ENCODE measurements at regions not wholly inside any gene's neighbourhood (a gene's known extent, or its start where the extent isn't known, plus 50 kb on each side); places are given as distances from the start of the nearest gene placed in this dataset.
A peak's percentile ranks its signal among the peaks of the same experiment; 100 is the strongest.

DNA sequence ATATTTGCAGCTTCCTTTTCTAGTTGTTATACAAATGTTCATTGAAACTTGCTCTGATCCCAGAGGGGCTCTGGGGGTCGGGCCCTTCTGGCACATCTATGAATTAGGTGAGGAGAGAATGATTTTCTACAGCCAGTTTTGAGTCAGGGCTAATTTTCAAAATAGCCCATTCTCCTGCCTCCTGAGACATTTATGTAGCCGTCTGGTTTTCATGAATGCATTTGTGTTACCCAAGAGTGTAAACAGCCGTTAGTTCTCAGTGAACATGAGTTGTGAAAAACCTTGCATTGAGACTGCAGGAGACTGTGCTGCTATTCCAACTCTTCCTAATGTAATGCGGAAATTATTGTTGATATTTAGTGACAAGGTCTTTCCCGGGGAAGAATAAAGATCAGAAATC is 122.5 kb downstream of the ICOS start:
- Mint-ChIP-seq H3K27ac (no peak overlapping the region), H3K9me3 (no peaks in the 10 kb centered on the region), H3K36me3 (ENCODE audit: insufficient read depth in 2 of 2) (no peaks in the 10 kb centered on the region), H3K4me3 (no peak overlapping the region), H3K27me3 (ENCODE audit: low read depth) (no peaks in the 10 kb centered on the region), H3K4me1 (ENCODE audit: low read depth) (peaks cover 13% of the 10 kb centered on the region)
- ATAC-seq (replicated peaks in 1 of 2) = no peak
- DNase-seq = no peak

DNA sequence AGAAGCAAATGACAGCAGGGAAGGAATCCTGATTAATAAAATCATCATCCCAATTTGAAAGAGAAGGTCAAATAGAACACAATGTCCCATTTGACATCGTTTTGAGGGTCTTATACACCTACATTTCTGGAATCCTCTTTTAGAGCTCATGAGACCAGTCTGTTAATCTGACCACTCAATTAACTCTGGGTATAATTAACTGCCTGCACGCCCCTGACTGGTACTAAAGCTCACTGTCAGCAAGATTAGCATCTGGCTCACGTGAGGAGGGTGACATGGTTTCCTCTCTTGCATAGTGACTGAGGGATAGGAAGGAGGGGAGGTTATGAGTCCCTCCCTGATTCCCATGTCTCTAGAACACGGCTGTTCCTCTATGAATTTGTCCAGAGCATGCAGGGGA is 124.3 kb downstream of the ICOS start:
- Mint-ChIP-seq H3K4me3 (no peak overlapping the region), H3K9me3 (no peaks in the 10 kb centered on the region), H3K27me3 (ENCODE audit: low read depth) (no peaks in the 10 kb centered on the region), H3K4me1 (ENCODE audit: low read depth) (peaks cover 13% of the 10 kb centered on the region), H3K36me3 (ENCODE audit: insufficient read depth in 2 of 2) (no peaks in the 10 kb centered on the region), H3K27ac (no peak overlapping the region)
- DNase-seq (no peak), ATAC-seq (replicated peaks in 1 of 2) (peak in 1 of 2 donors; percentile 9)

DNA sequence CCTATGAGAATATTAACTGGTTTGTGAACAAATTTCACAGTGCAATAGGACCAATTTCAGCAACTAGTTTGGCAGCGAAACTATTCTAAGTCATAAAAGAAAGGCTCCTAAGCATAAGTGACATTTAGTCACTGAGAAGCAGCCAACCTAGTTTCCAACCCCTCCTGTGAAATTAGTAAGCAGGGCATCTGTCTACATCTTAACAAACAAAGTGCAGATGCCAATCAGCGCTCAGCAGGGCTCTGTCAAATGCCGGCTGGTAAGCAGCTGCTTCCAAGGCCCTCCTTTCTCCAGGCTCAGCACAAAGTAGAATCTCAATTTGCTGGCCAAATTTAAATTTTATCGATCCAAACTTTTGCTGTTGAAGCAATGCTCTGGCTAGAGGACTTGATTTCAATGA is 124.7 kb downstream of the ICOS start:
- peak; percentile 34 to 58 for ATAC-seq (replicated peaks in 1 of 2)
- Mint-ChIP-seq H3K27ac (no peak overlapping the region), H3K9me3 (no peaks in the 10 kb centered on the region), H3K4me1 (ENCODE audit: low read depth) (peaks cover 13% of the 10 kb centered on the region), H3K36me3 (ENCODE audit: insufficient read depth in 2 of 2) (no peaks in the 10 kb centered on the region), H3K27me3 (ENCODE audit: low read depth) (no peaks in the 10 kb centered on the region), H3K4me3 (no peak overlapping the region)
- DNase-seq = no peak

DNA sequence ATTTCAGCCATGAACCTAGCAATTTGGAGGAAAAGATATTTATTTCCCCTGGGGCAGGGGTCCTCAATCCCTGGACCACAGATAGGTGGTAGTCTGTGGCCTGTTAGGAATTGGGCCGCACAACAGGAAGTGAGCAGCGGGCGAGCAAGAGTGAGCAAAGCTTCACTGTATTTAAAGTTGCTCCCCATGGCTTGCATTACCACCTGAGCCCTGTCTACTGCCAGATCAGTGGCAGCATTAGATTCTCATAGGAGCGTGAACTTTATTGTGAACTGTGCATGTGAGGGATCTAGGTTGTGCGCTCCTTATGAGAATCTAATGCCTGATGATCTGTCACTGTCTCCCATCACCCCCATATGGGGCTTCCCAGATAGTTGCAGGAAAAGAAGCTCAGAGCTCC is 127.6 kb downstream of the ICOS start:
- Mint-ChIP-seq H3K27me3 (ENCODE audit: low read depth) (no peaks in the 10 kb centered on the region), H3K4me3 (no peak overlapping the region), H3K27ac (no peak overlapping the region), H3K9me3 (no peaks in the 10 kb centered on the region), H3K4me1 (ENCODE audit: low read depth) (peaks cover 10% of the 10 kb centered on the region), H3K36me3 (ENCODE audit: insufficient read depth in 2 of 2) (no peaks in the 10 kb centered on the region)
- ATAC-seq (replicated peaks in 1 of 2) (no peak), DNase-seq (no peak)

DNA sequence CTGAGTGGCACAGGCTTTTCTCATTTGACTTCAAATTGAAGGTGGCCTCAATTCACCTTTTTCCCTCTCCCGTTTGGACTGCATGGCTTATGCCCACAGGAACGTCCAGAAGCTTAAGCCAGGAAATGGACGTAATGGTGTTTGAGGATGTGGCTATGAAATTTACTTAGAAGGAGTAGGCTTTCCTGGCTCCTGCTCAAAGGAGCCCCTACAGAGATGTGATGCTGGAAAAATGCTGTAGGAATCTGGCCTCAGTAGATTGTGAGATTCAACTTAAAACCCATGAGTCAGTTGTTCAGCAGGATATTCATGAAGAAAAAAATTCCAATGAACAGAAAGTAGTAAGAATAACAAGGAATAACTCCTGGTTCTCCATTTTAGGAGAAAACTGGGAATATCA is 129.0 kb downstream of the ICOS start:
- Mint-ChIP-seq H3K27me3 (ENCODE audit: low read depth) (peaks cover 4% of the 10 kb centered on the region), H3K4me3 (no peak overlapping the region), H3K27ac (no peak overlapping the region), H3K4me1 (ENCODE audit: low read depth) (peaks cover 15% of the 10 kb centered on the region), H3K9me3 (no peaks in the 10 kb centered on the region), H3K36me3 (ENCODE audit: insufficient read depth in 2 of 2) (no peaks in the 10 kb centered on the region)
- no peak for ATAC-seq (replicated peaks in 1 of 2)
- no peak for DNase-seq

DNA sequence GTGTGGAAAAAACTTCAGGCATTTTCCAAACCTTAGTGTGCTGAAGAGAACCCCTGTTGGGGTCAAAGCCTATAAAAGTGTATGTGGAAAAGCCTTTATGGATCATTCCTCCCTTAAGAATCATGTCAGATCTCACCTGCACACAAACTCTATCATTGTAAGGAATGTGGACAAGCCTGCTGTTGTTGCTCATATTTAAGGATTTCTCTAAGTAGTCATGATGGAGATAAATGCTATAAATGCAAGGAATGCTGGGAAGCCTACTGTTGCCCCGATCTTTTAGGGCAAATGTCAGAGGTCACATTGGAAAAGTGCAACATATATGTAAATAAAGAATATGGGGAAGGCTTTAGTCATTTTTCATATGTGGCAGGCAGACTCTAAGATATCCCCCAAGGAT is 129.5 kb downstream of the ICOS start:
- H3K4me1 Mint-ChIP-seq (ENCODE audit: low read depth) = peaks cover 10% of the 10 kb centered on the region
- H3K4me3 Mint-ChIP-seq = no peak overlapping the region

DNA sequence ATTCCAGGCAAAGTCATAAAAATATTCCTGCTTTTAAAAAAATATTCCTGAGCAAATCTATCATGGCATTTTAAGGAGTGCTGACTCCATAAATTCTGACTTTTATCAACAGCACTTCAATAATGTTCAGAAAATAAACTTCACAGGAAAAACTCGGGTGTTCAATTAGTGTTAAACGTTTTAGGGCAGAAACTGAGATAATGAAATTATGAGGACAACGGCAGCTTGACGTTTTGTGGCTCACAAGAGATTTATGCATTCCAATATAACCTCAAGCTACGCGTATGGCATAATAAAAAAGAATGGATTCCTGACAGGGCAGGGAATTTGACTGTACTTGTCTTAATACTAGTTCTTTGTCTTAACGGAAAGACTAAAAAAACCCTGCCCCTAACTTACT is 133.2 kb downstream of the ICOS start:
- Mint-ChIP-seq H3K9me3 (no peaks in the 10 kb centered on the region), H3K4me1 (ENCODE audit: low read depth) (peaks cover 16% of the 10 kb centered on the region), H3K36me3 (ENCODE audit: insufficient read depth in 2 of 2) (no peaks in the 10 kb centered on the region), H3K27ac (no peak overlapping the region), H3K27me3 (ENCODE audit: low read depth) (peaks cover 11% of the 10 kb centered on the region), H3K4me3 (no peak overlapping the region)
- ATAC-seq (replicated peaks in 1 of 2) = no peak
- no peak for DNase-seq

More for the DNA sequence above, 129.5 kb downstream of the ICOS start:
- H3K27ac Mint-ChIP-seq = no peak overlapping the region
- H3K27me3 Mint-ChIP-seq (ENCODE audit: low read depth) = peaks cover 7% of the 10 kb centered on the region
- H3K36me3 Mint-ChIP-seq (ENCODE audit: insufficient read depth in 2 of 2) = no peaks in the 10 kb centered on the region
- DNase-seq (no peak), ATAC-seq (replicated peaks in 1 of 2) (no peak)
- H3K9me3 Mint-ChIP-seq = no peaks in the 10 kb centered on the region

DNA sequence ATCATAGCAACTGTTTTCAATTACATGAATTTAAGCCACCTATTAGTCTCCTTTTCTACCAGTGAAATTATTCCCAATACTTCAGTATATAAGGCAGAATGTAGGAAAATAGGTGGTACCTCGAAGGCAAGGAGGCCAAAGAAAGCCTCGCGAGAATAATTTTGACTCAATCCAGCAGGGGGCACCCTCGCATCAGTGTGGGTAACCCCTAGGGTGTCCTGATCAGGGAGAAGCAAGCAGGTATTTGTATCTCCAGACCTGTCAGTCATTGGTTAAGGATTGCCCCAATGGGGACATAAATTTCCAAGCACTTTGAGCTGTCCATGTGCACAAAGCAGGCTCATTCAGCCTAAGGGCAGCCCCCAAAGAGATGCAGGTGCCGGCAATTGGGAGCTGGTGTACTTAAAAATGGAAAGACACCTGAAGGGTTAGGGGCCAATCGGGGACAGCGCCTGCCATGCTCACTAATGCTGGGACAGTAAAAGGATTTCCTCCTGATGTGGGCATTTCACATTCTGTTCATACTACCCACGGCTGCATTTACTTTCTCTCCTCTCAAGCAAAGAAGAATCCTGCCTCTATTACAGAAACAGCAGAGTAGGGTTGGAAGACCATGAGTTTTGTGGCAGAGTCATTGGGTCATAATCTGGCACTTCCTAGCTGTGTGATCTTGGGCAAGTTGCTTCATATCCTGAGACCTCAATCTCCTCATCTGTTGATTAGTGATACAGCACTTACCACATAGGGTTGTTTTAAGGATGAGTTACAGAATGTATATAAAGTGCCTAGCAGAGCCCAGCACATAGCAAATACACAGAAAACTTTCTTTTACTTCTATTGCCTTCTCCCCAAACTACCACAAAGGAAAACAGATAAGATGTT is 136.1 kb downstream of the ICOS start:
- Mint-ChIP-seq H3K27ac (no peak overlapping the region), H3K9me3 (peaks cover 4 to 5% of the 10 kb centered on the region in 2 donors), H3K36me3 (ENCODE audit: insufficient read depth in 2 of 2) (peaks cover 0 to 5% of the 10 kb centered on the region in 2 donors), H3K4me1 (ENCODE audit: low read depth) (peaks cover 17% of the 10 kb centered on the region), H3K27me3 (ENCODE audit: low read depth) (peaks cover 22% of the 10 kb centered on the region), H3K4me3 (no peak overlapping the region)
- DNase-seq (peak; percentile 71 to 84), ATAC-seq (replicated peaks in 1 of 2) (peak; percentile 81 to 84)

DNA sequence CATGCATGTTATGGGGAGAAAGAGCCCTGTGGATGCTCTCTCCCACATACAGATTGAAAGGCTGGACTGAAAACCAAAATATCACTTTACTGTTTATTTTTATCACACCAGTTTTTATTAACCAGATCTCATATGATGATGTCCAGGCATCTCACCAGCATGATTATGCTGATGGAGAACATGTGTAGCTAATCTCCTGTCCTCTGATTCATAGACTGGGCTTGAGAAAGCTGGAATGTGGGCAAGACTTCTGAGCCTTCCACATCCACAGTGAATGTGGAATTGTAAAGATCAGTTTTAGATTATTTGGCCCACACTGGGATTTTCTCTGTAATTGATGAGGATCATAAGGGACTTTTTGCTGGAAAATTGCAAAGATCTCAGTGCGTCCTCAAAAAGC is 137.9 kb downstream of the ICOS start:
- ATAC-seq (replicated peaks in 1 of 2) (no peak), DNase-seq (no peak)
- Mint-ChIP-seq H3K4me1 (ENCODE audit: low read depth) (peaks cover 22% of the 10 kb centered on the region), H3K4me3 (no peak overlapping the region), H3K27me3 (ENCODE audit: low read depth) (peaks cover 28% of the 10 kb centered on the region), H3K9me3 (peaks cover 7 to 10% of the 10 kb centered on the region in 2 donors), H3K27ac (no peak overlapping the region), H3K36me3 (ENCODE audit: insufficient read depth in 2 of 2) (peaks cover 3 to 11% of the 10 kb centered on the region in 2 donors)

DNA sequence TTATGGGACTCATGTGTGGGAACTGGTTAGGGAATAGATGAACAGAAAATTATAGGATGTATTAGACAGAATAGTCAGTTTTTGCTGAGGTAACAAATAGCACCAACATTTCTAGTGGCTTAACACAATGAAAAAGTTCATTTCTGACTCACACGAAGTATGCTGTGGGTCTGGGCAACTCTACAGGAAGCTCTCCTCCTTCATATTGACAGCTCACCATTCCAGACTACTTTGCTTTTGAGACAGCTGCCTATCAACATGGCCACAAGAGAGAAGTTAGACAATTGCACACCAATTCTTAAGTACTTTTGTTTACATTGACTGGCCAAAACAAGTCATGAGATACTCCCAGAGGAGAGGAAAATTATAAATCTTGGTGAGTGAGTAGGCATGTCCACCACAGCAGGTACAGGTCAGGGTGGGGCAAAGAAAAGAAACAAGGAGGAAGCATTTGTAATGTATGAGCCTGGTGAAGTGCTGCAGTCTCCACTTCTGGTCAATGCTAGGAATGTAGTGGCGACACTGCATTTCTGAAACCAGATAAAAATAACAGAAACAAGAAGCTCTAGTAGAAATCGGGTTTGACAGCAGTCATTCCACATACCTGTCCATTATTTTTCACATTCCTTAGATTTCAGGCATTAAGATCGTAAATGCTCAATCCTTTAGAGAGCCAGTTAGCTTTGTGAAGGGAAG is 141.6 kb downstream of the ICOS start:
- Mint-ChIP-seq H3K9me3 (peaks cover 7 to 10% of the 10 kb centered on the region in 2 donors), H3K27ac (no peak overlapping the region), H3K4me1 (ENCODE audit: low read depth) (peaks cover 13% of the 10 kb centered on the region), H3K27me3 (ENCODE audit: low read depth) (peaks cover 21% of the 10 kb centered on the region), H3K36me3 (ENCODE audit: insufficient read depth in 2 of 2) (peaks cover 3 to 11% of the 10 kb centered on the region in 2 donors), H3K4me3 (no peak overlapping the region)
- ATAC-seq (replicated peaks in 1 of 2) (peak; percentile 45 to 61), DNase-seq (no peak)

DNA sequence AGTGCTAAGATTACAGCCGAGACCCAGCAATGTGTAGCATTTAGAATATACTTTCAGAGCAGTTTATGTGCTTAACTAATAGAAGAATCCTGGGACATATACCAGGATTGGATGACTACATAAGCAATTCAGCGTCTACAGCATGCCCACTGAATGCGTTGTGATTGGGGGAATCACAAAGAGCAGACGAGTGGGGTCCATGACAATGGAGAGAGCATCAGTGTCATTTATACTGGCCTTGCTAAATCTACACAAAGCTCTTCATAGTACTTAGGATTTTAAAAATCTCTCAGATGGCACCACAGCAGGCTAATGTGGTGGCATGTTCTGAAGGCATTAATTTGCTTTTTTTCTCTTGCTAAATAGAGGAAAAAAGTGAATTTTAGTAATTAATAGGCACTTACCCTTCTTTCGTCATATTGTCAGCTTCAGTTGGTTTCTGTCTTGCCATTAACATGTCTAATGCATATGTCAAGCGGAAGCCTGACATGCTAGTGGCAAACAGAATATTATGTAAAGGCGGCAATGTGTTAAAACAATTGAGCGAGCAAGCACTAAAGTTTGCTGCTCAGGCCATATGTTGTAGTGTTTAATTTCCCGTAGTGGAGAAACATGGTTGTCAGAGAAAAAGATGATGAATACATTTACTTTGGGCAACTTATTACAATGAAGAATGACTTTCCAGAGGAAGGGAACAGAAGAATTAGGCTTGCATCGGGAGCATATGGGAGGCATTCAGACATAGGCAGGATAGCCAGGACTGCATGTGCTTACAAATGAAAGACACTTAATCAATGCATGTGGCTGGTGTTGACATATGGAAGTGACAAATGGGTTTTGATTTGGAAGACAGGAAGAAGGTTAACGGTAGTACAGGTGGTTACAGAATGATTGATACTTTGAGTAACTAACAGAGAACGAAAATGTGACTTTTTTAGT is 145.2 kb downstream of the ICOS start:
- Mint-ChIP-seq H3K9me3 (peaks cover 7 to 10% of the 10 kb centered on the region in 2 donors), H3K27ac (no peak overlapping the region), H3K4me1 (ENCODE audit: low read depth) (peaks cover 10% of the 10 kb centered on the region), H3K27me3 (ENCODE audit: low read depth) (peaks cover 11% of the 10 kb centered on the region), H3K36me3 (ENCODE audit: insufficient read depth in 2 of 2) (peaks cover 3 to 11% of the 10 kb centered on the region in 2 donors), H3K4me3 (no peak overlapping the region)
- DNase-seq (no peak), ATAC-seq (replicated peaks in 1 of 2) (no peak)

DNA sequence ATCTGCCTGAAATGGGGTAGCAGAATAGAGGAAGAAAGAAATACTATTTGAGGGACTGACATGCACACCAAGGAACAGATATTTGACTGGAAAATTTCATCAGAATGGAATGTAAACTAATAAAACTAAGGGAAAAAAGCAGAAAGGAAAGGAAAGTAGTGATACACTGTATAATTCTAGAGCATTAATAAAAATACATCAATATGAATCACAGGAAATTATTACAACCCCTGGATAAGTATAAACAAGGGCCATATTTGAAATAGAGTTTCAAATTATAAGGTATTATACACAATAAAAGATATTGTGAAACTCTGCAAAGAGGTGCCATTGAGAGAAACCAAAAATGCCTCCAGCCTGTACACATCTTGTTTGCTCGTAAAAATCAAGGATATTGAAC is 149.6 kb downstream of the ICOS start:
- ATAC-seq (replicated peaks in 1 of 2) (no peak), DNase-seq (no peak)
- H3K4me1 Mint-ChIP-seq (ENCODE audit: low read depth) = no peaks in the 10 kb centered on the region
- no peaks in the 10 kb centered on the region for H3K9me3 Mint-ChIP-seq
- H3K27ac Mint-ChIP-seq = no peak overlapping the region
- no peaks in the 10 kb centered on the region for H3K36me3 Mint-ChIP-seq (ENCODE audit: insufficient read depth in 2 of 2)
- no peak overlapping the region for H3K4me3 Mint-ChIP-seq
- H3K27me3 Mint-ChIP-seq (ENCODE audit: low read depth) = no peaks in the 10 kb centered on the region

DNA sequence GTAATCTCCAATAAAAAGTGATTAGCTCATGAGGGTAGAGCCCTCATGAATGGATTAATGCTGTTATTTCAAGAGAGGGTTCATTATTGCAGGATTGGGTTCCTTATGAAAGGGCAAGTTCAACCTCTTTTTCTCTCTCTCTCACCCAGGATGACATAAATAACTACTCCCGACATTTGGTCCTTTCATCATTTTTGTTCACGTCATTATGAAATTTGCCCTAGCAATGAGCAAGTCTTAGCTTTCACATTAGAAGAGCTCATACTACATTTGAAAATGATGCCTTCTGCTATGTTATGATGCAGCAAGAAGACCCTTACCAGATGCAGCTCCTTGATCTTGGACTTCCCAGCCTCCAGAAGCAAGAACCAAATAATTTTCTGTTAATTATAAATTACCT is 152.5 kb downstream of the ICOS start:
- peaks cover 1 to 11% of the 10 kb centered on the region in 2 donors for H3K36me3 Mint-ChIP-seq (ENCODE audit: insufficient read depth in 2 of 2)
- DNase-seq (no peak), ATAC-seq (replicated peaks in 1 of 2) (no peak)
- H3K9me3 Mint-ChIP-seq = peaks cover 3 to 4% of the 10 kb centered on the region in 2 donors
- no peaks in the 10 kb centered on the region for H3K4me1 Mint-ChIP-seq (ENCODE audit: low read depth)
- H3K4me3 Mint-ChIP-seq = no peak overlapping the region
- peaks cover 6% of the 10 kb centered on the region for H3K27me3 Mint-ChIP-seq (ENCODE audit: low read depth)
- H3K27ac Mint-ChIP-seq = no peak overlapping the region
